HL-60 (cell line): ENCODE measurements at regions not wholly inside any gene's neighbourhood (a gene's known extent, or its start where the extent isn't known, plus 50 kb on each side); places are given as distances from the start of the nearest gene placed in this dataset.

ENCODE experiments used
- DNase-seq, 2 experiments: peaks; one replicate each; pipeline ENCODE4 v3.0.0-alpha.2; 2010 to 2020; ENCODE audit warnings: low read depth in 1 of 2, low spot score in 1 of 2
- H3K27ac ChIP-seq: fragments of 250-450 bp; sonication (Bioruptor Pico); replicated peaks from 2 replicates; pipeline ENCODE4 v1.5.1; 2020; ENCODE audit warnings: mild to moderate bottlenecking, moderate library complexity
- H3K27me3 ChIP-seq: fragments of 250-450 bp; sonication (Bioruptor Pico); 2 replicates; pipeline ENCODE4 v1.5.1; 2021; ENCODE audit warnings: mild to moderate bottlenecking, moderate library complexity; ENCODE audit not compliant: insufficient read depth, poor library complexity, severe bottlenecking
- H3K4me3 ChIP-seq: replicated peaks from 2 replicates; pipeline ENCODE4 v1.5.1; 2011; ENCODE audit warnings: mild to moderate bottlenecking, control low read depth, low read length; ENCODE audit not compliant: insufficient read depth
- CTCF ChIP-seq: IDR thresholded peaks from one replicate; pipeline ENCODE4 v1.5.1; 2011; ENCODE audit warnings: low read length, control low read depth, inconsistent platforms; ENCODE audit not compliant: insufficient read depth
- GABPA ChIP-seq: IDR thresholded peaks from 2 replicates; pipeline ENCODE4 v1.6.1; 2012; ENCODE audit warnings: low read depth
- POLR2AphosphoS5 ChIP-seq: IDR thresholded peaks from 2 replicates; pipeline ENCODE4 v1.6.1; 2012; ENCODE audit warnings: low read depth
- REST ChIP-seq: IDR thresholded peaks from 2 replicates; pipeline ENCODE4 v1.6.1; 2012; ENCODE audit warnings: low read depth; ENCODE audit not compliant: insufficient replicate concordance
- SPI1 ChIP-seq: IDR thresholded peaks from 2 replicates; pipeline ENCODE4 v1.6.1; 2012; ENCODE audit warnings: low read depth, mild to moderate bottlenecking, borderline replicate concordance

- Histone ChIP-seq H3K27me3 (no peaks in the 10 kb centered on the region), H3K4me3 (no peak overlapping the region), H3K27ac (no peak overlapping the region)
- TF ChIP-seq REST (no peak), GABPA (no peak), CTCF (no peak), SPI1 (no peak), POLR2AphosphoS5 (no peak)
- no peak for DNase-seq
These were observed 462.9 kb upstream of the KCNMB2 start for GRCh38 chr3:178073366-178073765.

- Histone ChIP-seq H3K27me3 (no peaks in the 10 kb centered on the region), H3K27ac (no peak overlapping the region), H3K4me3 (no peak overlapping the region)
- no peak for DNase-seq
- no peak for TF ChIP-seq GABPA
These were observed 460.9 kb upstream of the KCNMB2 start for GRCh38 chr3:178075344-178075743.

- DNase-seq: no peak
- H3K4me3 ChIP-seq: no peak overlapping the region
- no peak overlapping the region for H3K27ac ChIP-seq
- TF ChIP-seq GABPA: no peak
- no peak for TF ChIP-seq CTCF
- TF ChIP-seq REST: no peak
- no peak for TF ChIP-seq POLR2AphosphoS5
- TF ChIP-seq SPI1: no peak
- H3K27me3 ChIP-seq: no peaks in the 10 kb centered on the region
These were observed 457.3 kb upstream of the KCNMB2 start for GRCh38 chr3:178078953-178079352.

GRCh38 chr3:178079966-178080365 lies 456.3 kb upstream of the KCNMB2 start:
- H3K27me3 ChIP-seq: no peaks in the 10 kb centered on the region
- no peak overlapping the region for H3K27ac ChIP-seq
- TF ChIP-seq CTCF: no peak
- no peak for DNase-seq
- no peak overlapping the region for H3K4me3 ChIP-seq
